Subcutaneous abdominal adipose tissue (tissue), 5 donors: ENCODE measurements at regions not wholly inside any gene's neighbourhood (a gene's known extent, or its start where the extent isn't known, plus 50 kb on each side); places are given as distances from the start of the nearest gene placed in this dataset.

Experiments used
- H3K27ac ChIP-seq: one replicate; pipeline ENCODE4 v1.7.0; 2013; ENCODE audit warnings: low read depth, mild to moderate bottlenecking, inconsistent platforms, low read length, moderate library complexity
- H3K27me3 ChIP-seq, 5 donors: one replicate each; pipeline ENCODE4 v1.7.0; 2013; ENCODE audit warnings: low read length in 5 of 5, inconsistent platforms in 1 of 5; ENCODE audit not compliant: control insufficient read depth in 5 of 5, insufficient read depth in 4 of 5
- H3K36me3 ChIP-seq, 5 donors: one replicate each; pipeline ENCODE4 v1.7.0; 2013; ENCODE audit warnings: low read length in 5 of 5; ENCODE audit not compliant: control insufficient read depth in 5 of 5, insufficient read depth in 5 of 5
- H3K4me1 ChIP-seq, 5 donors: one replicate each; pipeline ENCODE4 v1.7.0; 2013; ENCODE audit warnings: low read length in 5 of 5, mild to moderate bottlenecking in 3 of 5, moderate library complexity in 1 of 5; ENCODE audit not compliant: control insufficient read depth in 5 of 5, insufficient read depth in 5 of 5
- H3K4me3 ChIP-seq, 5 donors: one replicate each; pipeline ENCODE4 v1.7.0; 2013; ENCODE audit warnings: low read length in 5 of 5, low read depth in 1 of 5
- H3K9ac ChIP-seq, 5 donors: one replicate each; pipeline ENCODE4 v1.7.0; 2013; ENCODE audit warnings: low read length in 5 of 5, mild to moderate bottlenecking in 4 of 5, moderate library complexity in 3 of 5
- H3K9me3 ChIP-seq, 5 donors: one replicate each; pipeline ENCODE4 v1.7.0; 2013; ENCODE audit warnings: low read length in 5 of 5; ENCODE audit not compliant: control insufficient read depth in 5 of 5
- donor health status: healthy.
- donor health status: healthy.
- donor health status: healthy.
- donor health status: healthy.
- donor health status: healthy.

GRCh38 chr2:154546341-154546740 lies 152.2 kb upstream of the KCNJ3 start:
- H3K9ac ChIP-seq, result no peak overlapping the region
- H3K36me3 ChIP-seq, result no peaks in the 10 kb centered on the region
- no peak overlapping the region for H3K27ac ChIP-seq
- no peaks in the 10 kb centered on the region for H3K4me1 ChIP-seq
- no peaks in the 10 kb centered on the region for H3K27me3 ChIP-seq
- H3K4me3 ChIP-seq, result no peak overlapping the region
- peaks cover 0 to 5% (median 0%) of the 10 kb centered on the region in 5 donors for H3K9me3 ChIP-seq

GRCh38 chr2:154549869-154550268 lies 148.6 kb upstream of the KCNJ3 start:
- no peaks in the 10 kb centered on the region for H3K4me1 ChIP-seq
- no peak overlapping the region for H3K4me3 ChIP-seq

GRCh38 chr2:154551649-154552048 lies 146.8 kb upstream of the KCNJ3 start:
- Histone ChIP-seq H3K9me3 (peaks cover 0 to 4% (median 0%) of the 10 kb centered on the region in 5 donors), H3K36me3 (no peaks in the 10 kb centered on the region), H3K9ac (no peak overlapping the region), H3K27me3 (no peaks in the 10 kb centered on the region), H3K27ac (no peak overlapping the region), H3K4me3 (no peak overlapping the region), H3K4me1 (no peaks in the 10 kb centered on the region)

More at GRCh38 chr2:154549869-154550268, 148.6 kb upstream of the KCNJ3 start:
- H3K27ac ChIP-seq, result no peak overlapping the region
- H3K27me3 ChIP-seq, result no peaks in the 10 kb centered on the region
- H3K36me3 ChIP-seq, result no peaks in the 10 kb centered on the region
- H3K9ac ChIP-seq, result no peak overlapping the region
- H3K9me3 ChIP-seq, result peaks cover 0 to 5% (median 0%) of the 10 kb centered on the region in 5 donors

- Histone ChIP-seq H3K27me3 (no peaks in the 10 kb centered on the region), H3K4me1 (no peaks in the 10 kb centered on the region), H3K9me3 (peaks cover 0 to 3% (median 0%) of the 10 kb centered on the region in 5 donors), H3K4me3 (no peak overlapping the region), H3K27ac (no peak overlapping the region), H3K36me3 (no peaks in the 10 kb centered on the region), H3K9ac (no peak overlapping the region)
Measured at GRCh38 chr2:154554046-154554445, 144.4 kb upstream of the KCNJ3 start.

- Histone ChIP-seq H3K36me3 (no peaks in the 10 kb centered on the region), H3K27me3 (no peaks in the 10 kb centered on the region), H3K9me3 (peaks cover 0 to 3% (median 0%) of the 10 kb centered on the region in 5 donors), H3K4me3 (no peak overlapping the region), H3K9ac (no peak overlapping the region), H3K27ac (no peak overlapping the region), H3K4me1 (no peaks in the 10 kb centered on the region)
Measured at GRCh38 chr2:154555710-154556109, 142.8 kb upstream of the KCNJ3 start.

GRCh38 chr2:154556146-154556545 lies 142.3 kb upstream of the KCNJ3 start:
- Histone ChIP-seq H3K27ac (no peak overlapping the region), H3K36me3 (no peaks in the 10 kb centered on the region), H3K9ac (no peak overlapping the region)

GRCh38 chr2:154556607-154557006 lies 141.9 kb upstream of the KCNJ3 start:
- H3K9ac ChIP-seq, result no peak overlapping the region
- no peaks in the 10 kb centered on the region for H3K4me1 ChIP-seq

More at GRCh38 chr2:154556146-154556545, 142.3 kb upstream of the KCNJ3 start:
- peaks cover 0 to 3% (median 0%) of the 10 kb centered on the region in 5 donors for H3K9me3 ChIP-seq
- H3K27me3 ChIP-seq, result no peaks in the 10 kb centered on the region
- no peaks in the 10 kb centered on the region for H3K4me1 ChIP-seq
- no peak overlapping the region for H3K4me3 ChIP-seq

GRCh38 chr2:154557906-154558305 lies 140.6 kb upstream of the KCNJ3 start:
- no peaks in the 10 kb centered on the region for H3K27me3 ChIP-seq
- no peak overlapping the region for H3K4me3 ChIP-seq
- H3K4me1 ChIP-seq, result no peaks in the 10 kb centered on the region
- H3K9ac ChIP-seq, result no peak overlapping the region
- no peaks in the 10 kb centered on the region for H3K36me3 ChIP-seq
- peaks cover 0 to 3% (median 0%) of the 10 kb centered on the region in 5 donors for H3K9me3 ChIP-seq
- H3K27ac ChIP-seq, result no peak overlapping the region

More at GRCh38 chr2:154556607-154557006, 141.9 kb upstream of the KCNJ3 start:
- Histone ChIP-seq H3K27ac (no peak overlapping the region), H3K27me3 (no peaks in the 10 kb centered on the region), H3K36me3 (no peaks in the 10 kb centered on the region), H3K9me3 (peaks cover 0 to 3% (median 0%) of the 10 kb centered on the region in 5 donors), H3K4me3 (no peak overlapping the region)

GRCh38 chr2:154565433-154565832 lies 133.1 kb upstream of the KCNJ3 start:
- Histone ChIP-seq H3K9me3 (peaks cover 2 to 14% (median 6%) of the 10 kb centered on the region in 5 donors), H3K27me3 (no peaks in the 10 kb centered on the region), H3K36me3 (no peaks in the 10 kb centered on the region), H3K9ac (no peak overlapping the region), H3K27ac (no peak overlapping the region), H3K4me1 (no peaks in the 10 kb centered on the region), H3K4me3 (no peak overlapping the region)

- no peak overlapping the region for H3K27ac ChIP-seq
- peaks cover 2 to 14% (median 6%) of the 10 kb centered on the region in 5 donors for H3K9me3 ChIP-seq
Measured at GRCh38 chr2:154568413-154568812, 130.1 kb upstream of the KCNJ3 start.

More at GRCh38 chr2:154568413-154568812, 130.1 kb upstream of the KCNJ3 start:
- H3K9ac ChIP-seq, result no peak overlapping the region
- no peak overlapping the region for H3K4me3 ChIP-seq
- H3K4me1 ChIP-seq, result no peaks in the 10 kb centered on the region
- no peaks in the 10 kb centered on the region for H3K27me3 ChIP-seq
- no peaks in the 10 kb centered on the region for H3K36me3 ChIP-seq
